Sigmoid colon (tissue), 6 donors: ENCODE measurements at regions not wholly inside any gene's neighbourhood (a gene's known extent, or its start where the extent isn't known, plus 50 kb on each side); places are given as distances from the start of the nearest gene placed in this dataset.
"Not testable (repeated sequence)": the region's sequence is repeated elsewhere in the genome, so short reads cannot be mapped to it uniquely, and the experiment has no call there.

ENCODE experiments used
- DNase-seq: peaks from one replicate; pipeline ENCODE4 v3.0.0-alpha.2; 2019
- H3K27ac ChIP-seq, 4 donors: fragments of 200-600 bp; sonication (generic); one replicate each; pipeline ENCODE4 v1.5.1; 2016 to 2019; ENCODE audit warnings: mild to moderate bottlenecking in 1 of 4
- H3K27me3 ChIP-seq, 3 donors: fragments of 200-600 bp; sonication (generic); one replicate each; pipeline ENCODE4 v1.5.1; 2019; ENCODE audit warnings: mild to moderate bottlenecking in 1 of 3
- H3K36me3 ChIP-seq, 4 donors: fragments of 200-600 bp; sonication (generic); one replicate each; pipeline ENCODE4 v1.5.1; 2016 to 2019
- H3K4me1 ChIP-seq, 4 donors: fragments of 200-600 bp; sonication (generic); one replicate each; pipeline ENCODE4 v1.5.1; 2017 to 2019
- H3K4me3 ChIP-seq, 4 donors: fragments of 200-600 bp; sonication (generic); one replicate each; pipeline ENCODE4 v1.5.1; 2017 to 2019; ENCODE audit warnings: mild to moderate bottlenecking in 2 of 4, moderate library complexity in 1 of 4
- H3K9me3 ChIP-seq, 4 donors: fragments of 200-600 bp in 3 of 4; sonication (generic) in 3 of 4; one replicate each; pipeline versions ENCODE4 v1.5.1 to v1.6.1; 2013 to 2019
- EP300 ChIP-seq, 4 donors: sonication (generic); formaldehyde crosslinking; IDR thresholded peaks; one replicate each; pipeline ENCODE4 v1.6.1; 2017; ENCODE audit warnings: antibody characterized with exemption in 4 of 4
- POLR2A ChIP-seq, 2 donors: fragments of 450-650 bp; IDR thresholded peaks; one replicate each; pipeline ENCODE4 v1.6.1; 2016; ENCODE audit warnings: antibody characterized with exemption in 2 of 2, mild to moderate bottlenecking in 2 of 2, moderate library complexity in 2 of 2
- POLR2AphosphoS5 ChIP-seq, 4 donors: sonication (generic); formaldehyde crosslinking; IDR thresholded peaks; one replicate each; pipeline ENCODE4 v1.6.1; 2017; ENCODE audit warnings: antibody characterized with exemption in 4 of 4
- WGBS, 2 donors: extraction: QIAGEN DNeasy Blood & Tissue Kit; methylation state at CpG; one replicate each; pipeline ENCODE4 v1.1.7; 2013; 5-methylcytosine and 5-hydroxymethylcytosine counted together
- intact Hi-C: fragments of 100-400 bp; cut with DNase I; formaldehyde crosslinking; loops from one replicate; pipeline ENCODE4 v1.15.1; 2023
- TF ChIP-seq, protein P1 (sequence below), 4 experiments: fragments of 450-650 bp in 3 of 4; fragments of 200-600 bp in 1 of 4; IDR thresholded peaks; one replicate each; pipeline ENCODE4 v1.5.1; 2016 to 2019; ENCODE audit warnings: antibody characterized with exemption in 4 of 4, mild to moderate bottlenecking in 3 of 4, moderate library complexity in 2 of 4
- donor health status: healthy with polysubstance abuse.
- donor health status: healthy.

GRCh38 chrX:853304-853703 is 222.7 kb downstream of the SHOX start:
- WGBS, 2 donors: 84 to 91% methylated on average over 7 of the region's 7 CpGs
- intact Hi-C loops: no loop called here
- H3K4me3 ChIP-seq: no peak overlapping the region
- TF ChIP-seq, protein P1, sequence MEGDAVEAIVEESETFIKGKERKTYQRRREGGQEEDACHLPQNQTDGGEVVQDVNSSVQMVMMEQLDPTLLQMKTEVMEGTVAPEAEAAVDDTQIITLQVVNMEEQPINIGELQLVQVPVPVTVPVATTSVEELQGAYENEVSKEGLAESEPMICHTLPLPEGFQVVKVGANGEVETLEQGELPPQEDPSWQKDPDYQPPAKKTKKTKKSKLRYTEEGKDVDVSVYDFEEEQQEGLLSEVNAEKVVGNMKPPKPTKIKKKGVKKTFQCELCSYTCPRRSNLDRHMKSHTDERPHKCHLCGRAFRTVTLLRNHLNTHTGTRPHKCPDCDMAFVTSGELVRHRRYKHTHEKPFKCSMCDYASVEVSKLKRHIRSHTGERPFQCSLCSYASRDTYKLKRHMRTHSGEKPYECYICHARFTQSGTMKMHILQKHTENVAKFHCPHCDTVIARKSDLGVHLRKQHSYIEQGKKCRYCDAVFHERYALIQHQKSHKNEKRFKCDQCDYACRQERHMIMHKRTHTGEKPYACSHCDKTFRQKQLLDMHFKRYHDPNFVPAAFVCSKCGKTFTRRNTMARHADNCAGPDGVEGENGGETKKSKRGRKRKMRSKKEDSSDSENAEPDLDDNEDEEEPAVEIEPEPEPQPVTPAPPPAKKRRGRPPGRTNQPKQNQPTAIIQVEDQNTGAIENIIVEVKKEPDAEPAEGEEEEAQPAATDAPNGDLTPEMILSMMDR (IDR thresholded peaks at IDR 0.05): no peak
- TF ChIP-seq EP300 (IDR thresholded peaks at IDR 0.05) (no peak), POLR2A (IDR thresholded peaks at IDR 0.05) (no peak), POLR2AphosphoS5 (IDR thresholded peaks at IDR 0.05) (no peak)
- no peak for DNase-seq
- H3K27ac ChIP-seq: no peak overlapping the region
- H3K9me3 ChIP-seq: no peaks in the 10 kb centered on the region
- H3K36me3 ChIP-seq: no peaks in the 10 kb centered on the region
- peaks cover 0 to 5% (median 0%) of the 10 kb centered on the region in 3 donors for H3K27me3 ChIP-seq
- H3K4me1 ChIP-seq: no peaks in the 10 kb centered on the region

GRCh38 chrX:850471-850916 is 219.9 kb downstream of the SHOX start:
- WGBS, 2 donors: 2 to 4% methylated on average over 11 of the region's 11 CpGs
- H3K4me1 ChIP-seq: no peaks in the 10 kb centered on the region
- TF ChIP-seq POLR2A (IDR thresholded peaks at IDR 0.05) (no peak), POLR2AphosphoS5 (IDR thresholded peaks at IDR 0.05) (no peak), EP300 (IDR thresholded peaks at IDR 0.05) (no peak)
- TF ChIP-seq, protein P1 (IDR thresholded peaks at IDR 0.05): no peak
- no peak overlapping the region for H3K4me3 ChIP-seq
- intact Hi-C loops: no loop called here
- no peaks in the 10 kb centered on the region for H3K36me3 ChIP-seq
- peaks cover 0 to 5% (median 0%) of the 10 kb centered on the region in 3 donors for H3K27me3 ChIP-seq
- H3K27ac ChIP-seq: no peak overlapping the region
- no peak for DNase-seq
- H3K9me3 ChIP-seq: no peaks in the 10 kb centered on the region

DNA sequence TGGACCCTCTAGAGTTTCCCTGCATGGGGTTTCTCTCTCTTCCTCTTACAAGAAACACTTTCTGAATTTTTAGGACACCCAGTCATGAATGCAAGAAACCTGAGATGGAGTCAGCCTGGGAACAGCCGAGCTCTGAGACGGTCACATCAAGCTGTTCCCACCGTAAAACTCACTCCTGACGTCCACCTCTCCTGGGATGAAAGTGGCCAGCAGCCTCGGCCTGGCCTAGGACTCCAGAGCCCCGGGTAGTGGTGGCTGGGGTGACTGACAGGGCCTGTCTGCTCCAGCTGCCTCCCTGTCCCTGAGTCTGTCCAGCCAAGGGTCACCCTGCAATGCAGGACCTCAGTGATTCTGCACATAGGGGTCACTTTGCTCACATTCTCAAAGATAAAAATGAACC is 217.8 kb downstream of the SHOX start:
- no peak overlapping the region for H3K4me3 ChIP-seq

DNA sequence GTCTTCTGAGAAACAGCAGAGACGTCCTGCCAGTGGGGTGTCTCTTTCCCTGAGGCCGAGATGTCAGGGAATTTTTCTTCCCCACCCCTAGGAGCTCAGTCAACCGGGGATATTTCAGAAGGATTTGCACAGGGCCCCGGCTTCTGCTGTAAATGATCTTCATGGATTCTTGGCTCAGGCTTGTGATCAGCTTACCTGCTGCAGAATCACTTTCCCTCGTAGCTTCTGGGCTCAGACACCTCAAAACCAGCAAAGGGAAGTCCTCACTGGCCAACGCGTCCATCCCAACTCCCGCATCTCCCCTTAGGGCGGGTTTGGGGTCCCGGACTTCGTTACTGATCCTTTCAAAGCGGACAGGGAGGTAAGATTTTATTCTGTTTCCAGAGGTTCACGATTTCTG is 212.7 kb downstream of the SHOX start:
- Histone ChIP-seq H3K4me3 (no peak overlapping the region), H3K27ac (no peak overlapping the region), H3K9me3 (no peaks in the 10 kb centered on the region), H3K36me3 (no peaks in the 10 kb centered on the region), H3K27me3 (no peaks in the 10 kb centered on the region), H3K4me1 (no peaks in the 10 kb centered on the region)
- WGBS, 2 donors: 69 to 72% methylated on average over 13 of the region's 13 CpGs
- DNase-seq: no peak
- intact Hi-C loops: no loop called here
- TF ChIP-seq POLR2A (IDR thresholded peaks at IDR 0.05): no peak
- no peak for TF ChIP-seq EP300 (IDR thresholded peaks at IDR 0.05)
- no peak for TF ChIP-seq POLR2AphosphoS5 (IDR thresholded peaks at IDR 0.05)
- TF ChIP-seq, protein P1 (IDR thresholded peaks at IDR 0.05): no peak

More for the DNA sequence above, 217.8 kb downstream of the SHOX start:
- WGBS, 2 donors: 63 to 66% methylated on average over 6 of the region's 6 CpGs
- no peak for DNase-seq
- intact Hi-C loops: no loop called here
- no peak for TF ChIP-seq EP300 (IDR thresholded peaks at IDR 0.05)
- no peak for TF ChIP-seq POLR2A (IDR thresholded peaks at IDR 0.05)
- TF ChIP-seq, protein P1 (IDR thresholded peaks at IDR 0.05): no peak
- TF ChIP-seq POLR2AphosphoS5 (IDR thresholded peaks at IDR 0.05): no peak
- peaks cover 0 to 5% (median 0%) of the 10 kb centered on the region in 3 donors for H3K27me3 ChIP-seq
- H3K9me3 ChIP-seq: no peaks in the 10 kb centered on the region
- H3K36me3 ChIP-seq: no peaks in the 10 kb centered on the region
- no peaks in the 10 kb centered on the region for H3K4me1 ChIP-seq
- H3K27ac ChIP-seq: no peak overlapping the region

- peaks cover 0 to 9% (median 8%) of the 10 kb centered on the region in 4 donors for H3K9me3 ChIP-seq
- 70 to 86% methylated on average over 13 of the region's 13 CpGs for WGBS, 2 donors
- H3K27ac ChIP-seq: no peak overlapping the region
- no peaks in the 10 kb centered on the region for H3K4me1 ChIP-seq
- intact Hi-C loops: no loop called here
- H3K36me3 ChIP-seq: no peaks in the 10 kb centered on the region
- TF ChIP-seq POLR2AphosphoS5 (IDR thresholded peaks at IDR 0.05) (no peak), EP300 (IDR thresholded peaks at IDR 0.05) (no peak), POLR2A (IDR thresholded peaks at IDR 0.05) (no peak)
- TF ChIP-seq, protein P1 (IDR thresholded peaks at IDR 0.05): no peak
- peaks cover 0 to 2% (median 0%) of the 10 kb centered on the region in 3 donors for H3K27me3 ChIP-seq
- no peak for DNase-seq
- H3K4me3 ChIP-seq: no peak overlapping the region
These were observed 210.0 kb downstream of the SHOX start for GRCh38 chrX:840556-840955.

DNA sequence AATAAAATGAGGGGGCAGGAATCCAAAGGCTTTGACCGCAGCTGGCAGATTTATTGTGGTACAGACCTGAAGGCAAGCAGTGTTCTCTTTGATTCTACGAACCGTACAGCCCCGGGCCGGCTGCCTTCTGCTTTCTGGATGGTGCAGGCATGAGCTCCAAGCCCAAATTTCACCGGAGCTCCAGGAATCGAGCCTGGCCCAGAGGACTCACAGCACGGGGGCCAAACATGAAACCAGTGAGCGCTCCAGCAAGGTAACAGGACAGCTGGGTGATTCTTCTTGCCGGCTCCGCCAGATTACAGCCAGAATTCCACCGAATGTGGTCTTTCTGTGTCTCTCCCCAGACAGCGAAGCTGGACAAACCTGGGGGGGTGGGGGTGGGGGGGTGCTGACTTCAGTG is 208.1 kb downstream of the SHOX start:
- H3K4me3 ChIP-seq, H3K27me3 ChIP-seq, H3K27ac ChIP-seq, H3K4me1 ChIP-seq, intact Hi-C loops, H3K36me3 ChIP-seq, DNase-seq, H3K9me3 ChIP-seq: not testable (repeated sequence)
- 58 to 71% methylated on average over 13 of the region's 13 CpGs for WGBS, 2 donors

DNA sequence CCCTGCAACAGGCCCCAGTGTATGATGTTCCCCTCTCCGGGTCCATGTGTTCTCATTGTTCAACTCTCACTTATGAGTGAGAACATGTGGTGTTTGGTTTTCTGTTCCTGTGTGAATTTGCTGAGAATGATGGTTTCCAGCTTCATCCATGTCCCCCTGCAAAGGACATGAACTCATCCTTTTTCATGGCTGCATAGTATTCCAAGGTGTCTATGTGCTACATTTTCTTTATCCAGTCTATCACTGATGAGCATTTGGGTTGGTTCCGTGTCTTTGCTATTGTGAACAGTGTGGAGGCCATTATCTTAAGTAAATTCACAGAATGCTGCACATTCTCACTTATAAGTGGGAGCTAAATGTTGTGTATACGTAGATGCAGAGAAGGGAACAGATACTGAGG is 205.3 kb downstream of the SHOX start:
- intact Hi-C loops, H3K27ac ChIP-seq, H3K36me3 ChIP-seq, DNase-seq, H3K9me3 ChIP-seq, H3K27me3 ChIP-seq, H3K4me3 ChIP-seq, H3K4me1 ChIP-seq: not testable (repeated sequence)
- WGBS, 2 donors: 92 to 93% methylated on average over 3 of the region's 3 CpGs
